PFSK-1 (cell line): ENCODE measurements at regions not wholly inside any gene's neighbourhood (a gene's known extent, or its start where the extent isn't known, plus 50 kb on each side); places are given as distances from the start of the nearest gene placed in this dataset.

ENCODE experiments used
- FOXP2 ChIP-seq: optimal IDR thresholded peaks from 2 replicates; pipeline ENCODE3; 2011; ENCODE audit warnings: borderline replicate concordance, control low read depth, inconsistent platforms; ENCODE audit not compliant: insufficient read depth; ENCODE audit errors: extremely low read length, extremely low read depth
- POLR2AphosphoS5 ChIP-seq: IDR thresholded peaks from 2 replicates; pipeline ENCODE4 v1.6.1; 2012; ENCODE audit warnings: low read depth, mild to moderate bottlenecking, control low read depth, low read length, moderate library complexity
- REST ChIP-seq, 2 experiments: IDR thresholded peaks; 2 replicates each; pipeline versions ENCODE4 v1.6.1 to v1.8.0; 2011 to 2012; ENCODE audit warnings: low read depth in 2 of 2, low read length in 2 of 2, control low read depth in 1 of 2, inconsistent platforms in 1 of 2, mild to moderate bottlenecking in 1 of 2, moderate library complexity in 1 of 2; ENCODE audit not compliant: insufficient read depth in 1 of 2
- SIN3A ChIP-seq: IDR thresholded peaks from 2 replicates; pipeline ENCODE4 v1.6.1; 2012; ENCODE audit warnings: mild to moderate bottlenecking, low read length, moderate library complexity, borderline replicate concordance; ENCODE audit not compliant: insufficient read depth
- TAF1 ChIP-seq: IDR thresholded peaks from 2 replicates; pipeline ENCODE4 v1.6.1; 2012; ENCODE audit warnings: low read length, control low read depth, borderline replicate concordance; ENCODE audit not compliant: insufficient read depth

GRCh38 chr5:171588046-171588445 lies 168.6 kb downstream of the FGF18 start:
- TF ChIP-seq POLR2AphosphoS5 (no peak), REST (IDR thresholded peaks at IDR 0.05; ENCODE audit: insufficient read depth in 1 of 2, low read depth in 2 of 2, low read length in 2 of 2) (no peak), TAF1 (no peak), SIN3A (no peak), FOXP2 (no peak)

GRCh38 chr5:171588790-171589189 lies 169.3 kb downstream of the FGF18 start:
- TF ChIP-seq FOXP2: no peak
- TF ChIP-seq REST (IDR thresholded peaks at IDR 0.05; ENCODE audit: insufficient read depth in 1 of 2, low read depth in 2 of 2, low read length in 2 of 2): no peak
- no peak for TF ChIP-seq TAF1
- no peak for TF ChIP-seq POLR2AphosphoS5
- TF ChIP-seq SIN3A: no peak

- no peak for TF ChIP-seq POLR2AphosphoS5
- TF ChIP-seq SIN3A: no peak
- TF ChIP-seq FOXP2: no peak
- TF ChIP-seq TAF1: no peak
- no peak for TF ChIP-seq REST (IDR thresholded peaks at IDR 0.05; ENCODE audit: insufficient read depth in 1 of 2, low read depth in 2 of 2, low read length in 2 of 2)
These were observed 170.0 kb downstream of the FGF18 start for GRCh38 chr5:171589461-171589860.

- TF ChIP-seq FOXP2 (no peak), SIN3A (no peak), POLR2AphosphoS5 (no peak)
These were observed 172.6 kb downstream of the FGF18 start for GRCh38 chr5:171592076-171592475.

GRCh38 chr5:171592736-171593135 lies 173.3 kb downstream of the FGF18 start:
- no peak for TF ChIP-seq TAF1
- no peak for TF ChIP-seq FOXP2
- TF ChIP-seq SIN3A: no peak
- no peak for TF ChIP-seq REST (IDR thresholded peaks at IDR 0.05; ENCODE audit: insufficient read depth in 1 of 2, low read depth in 2 of 2, low read length in 2 of 2)
- no peak for TF ChIP-seq POLR2AphosphoS5
